ENCODE measurements at regions not wholly inside any gene's neighbourhood (a gene's known extent, or its start where the extent isn't known, plus 50 kb on each side); places are given as distances from the start of the nearest gene placed in this dataset.

DNA sequence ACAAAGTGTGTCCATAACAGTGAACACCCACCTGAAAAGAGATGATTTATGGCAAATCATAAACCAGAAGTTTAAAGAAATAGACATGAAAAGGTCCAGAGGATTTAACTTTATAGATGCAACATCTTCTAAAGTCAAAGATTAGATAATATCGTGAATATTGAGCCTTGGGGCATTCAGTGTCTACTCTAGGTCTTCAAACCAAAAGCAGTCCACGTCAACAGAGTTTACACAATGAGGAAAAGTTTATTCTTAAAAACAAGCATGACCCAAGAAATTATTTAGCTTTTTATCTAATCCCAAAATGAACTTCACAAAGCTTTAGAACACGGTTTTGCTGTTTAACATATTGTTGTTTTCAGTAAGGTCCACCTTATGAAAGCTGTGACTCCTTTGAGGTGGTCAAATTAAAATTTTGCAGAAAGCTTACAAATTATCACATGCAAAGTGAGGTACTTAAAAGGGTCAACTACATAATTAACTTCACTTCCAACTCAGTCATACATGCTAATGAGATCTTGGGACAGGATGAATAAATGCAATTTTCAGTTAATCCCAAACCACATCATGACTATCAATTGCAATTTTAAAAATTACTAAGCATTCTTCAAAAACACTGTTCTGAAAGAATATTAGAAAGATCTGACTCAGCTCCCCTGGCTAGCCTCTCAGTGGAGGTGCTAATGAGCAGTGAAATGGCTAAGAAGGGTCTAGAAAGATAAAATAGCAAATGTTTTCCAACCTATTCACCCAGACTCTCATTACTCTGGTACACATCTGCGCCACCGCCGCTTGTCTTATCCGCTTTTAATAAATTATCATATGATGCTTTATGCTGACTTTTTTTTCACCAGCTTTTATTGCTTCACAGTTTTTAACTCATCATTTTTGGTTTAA, 92.4 kb upstream of the WDR17 start:
- Histone ChIP-seq H3K27ac (ENCODE audit: low read length) (no peak overlapping the region), H3K27me3 (ENCODE audit: control insufficient read depth, insufficient read depth, low read length) (no peaks in the 10 kb centered on the region), H3K36me3 (ENCODE audit: control insufficient read depth, insufficient read depth, low read length) (no peaks in the 10 kb centered on the region), H3K9me3 (replicated peaks; ENCODE audit: control insufficient read depth, low read depth, low read length) (no peaks in the 10 kb centered on the region), H3K4me1 (ENCODE audit: control insufficient read depth, insufficient read depth, low read length) (no peaks in the 10 kb centered on the region), H3K4me3 (ENCODE audit: low read length) (no peak overlapping the region)
- DNase-seq = no peak
- WGBS (ENCODE audit: insufficient coverage) = no CpG with 5 or more reads among the region's 7 CpGs

DNA sequence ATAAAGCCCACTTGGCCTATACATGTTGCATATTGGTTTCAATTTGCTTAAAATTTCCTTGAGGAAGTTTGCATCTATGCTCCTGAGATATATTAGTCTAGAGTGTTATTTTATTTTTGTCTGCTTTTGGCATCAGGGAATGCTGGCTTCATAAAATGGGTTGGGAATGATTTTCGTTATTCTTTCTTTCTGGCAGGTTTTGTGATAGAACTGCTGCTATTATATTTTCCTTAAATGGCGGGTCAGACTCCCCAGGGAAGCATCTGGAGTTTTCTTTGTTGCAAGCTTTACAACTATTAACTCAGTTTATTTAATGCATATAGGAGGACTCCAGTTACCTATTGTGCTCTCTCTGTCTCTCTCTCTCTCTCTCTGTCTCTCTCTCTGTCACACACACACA, 82.0 kb upstream of the WDR17 start:
- peak; percentile 64 for DNase-seq
- no peaks in the 10 kb centered on the region for H3K27me3 ChIP-seq (ENCODE audit: control insufficient read depth, insufficient read depth, low read length)
- WGBS (ENCODE audit: insufficient coverage) = no CpG with 5 or more reads among the region's 2 CpGs

DNA sequence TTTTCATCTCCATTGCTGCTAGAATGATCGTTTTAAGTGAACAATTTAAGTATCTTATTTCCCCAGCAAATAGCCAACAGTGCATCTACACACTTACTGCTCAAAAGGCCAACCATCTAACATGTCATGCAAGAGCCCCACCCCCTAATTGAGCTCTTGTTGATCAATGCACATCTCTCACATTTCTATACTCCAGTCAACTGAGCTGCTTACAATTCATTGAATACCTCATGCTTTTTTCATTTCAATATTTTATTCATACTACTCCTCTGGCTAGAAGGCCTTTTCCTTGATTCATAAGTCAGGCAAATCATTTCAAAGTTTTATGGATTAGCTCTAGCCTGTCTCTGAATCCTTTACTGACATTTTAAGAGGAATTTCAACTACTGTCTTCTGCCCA, 79.0 kb upstream of the WDR17 start:
- Histone ChIP-seq H3K27me3 (ENCODE audit: control insufficient read depth, insufficient read depth, low read length) (no peaks in the 10 kb centered on the region), H3K4me1 (ENCODE audit: control insufficient read depth, insufficient read depth, low read length) (no peaks in the 10 kb centered on the region), H3K36me3 (ENCODE audit: control insufficient read depth, insufficient read depth, low read length) (no peaks in the 10 kb centered on the region), H3K27ac (ENCODE audit: low read length) (no peak overlapping the region), H3K4me3 (ENCODE audit: low read length) (no peak overlapping the region), H3K9me3 (replicated peaks; ENCODE audit: control insufficient read depth, low read depth, low read length) (no peaks in the 10 kb centered on the region)
- DNase-seq = no peak
- 100% methylated on average over 1 of the region's 1 CpG for WGBS (ENCODE audit: insufficient coverage)

More for the DNA sequence above, 82.0 kb upstream of the WDR17 start:
- Histone ChIP-seq H3K4me1 (ENCODE audit: control insufficient read depth, insufficient read depth, low read length) (no peaks in the 10 kb centered on the region), H3K9me3 (replicated peaks; ENCODE audit: control insufficient read depth, low read depth, low read length) (no peaks in the 10 kb centered on the region), H3K27ac (ENCODE audit: low read length) (no peak overlapping the region), H3K36me3 (ENCODE audit: control insufficient read depth, insufficient read depth, low read length) (no peaks in the 10 kb centered on the region), H3K4me3 (ENCODE audit: low read length) (no peak overlapping the region)

DNA sequence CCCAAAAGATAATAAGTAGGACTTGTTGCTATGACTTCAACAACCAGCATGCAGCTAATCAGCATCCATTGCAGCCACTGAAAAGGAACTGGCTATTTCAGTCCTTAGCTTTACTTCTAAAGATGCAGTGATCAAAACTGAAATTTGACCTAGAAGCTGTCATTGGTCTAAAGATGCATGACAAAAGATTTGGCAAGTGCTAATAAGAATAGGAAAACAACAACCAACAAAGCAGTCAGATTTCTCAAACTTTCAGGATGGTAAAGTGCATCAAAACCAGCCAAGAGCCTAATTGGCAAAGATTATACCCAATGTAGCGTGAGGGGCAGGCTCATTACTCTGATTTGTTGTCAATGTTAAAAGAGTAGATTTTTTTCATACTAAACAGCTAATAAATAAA, 77.1 kb upstream of the WDR17 start:
- no peak overlapping the region for H3K4me3 ChIP-seq (ENCODE audit: low read length)
- no peaks in the 10 kb centered on the region for H3K27me3 ChIP-seq (ENCODE audit: control insufficient read depth, insufficient read depth, low read length)
- no CpG with 5 or more reads among the region's 1 CpG for WGBS (ENCODE audit: insufficient coverage)
- H3K27ac ChIP-seq (ENCODE audit: low read length) = no peak overlapping the region
- no peaks in the 10 kb centered on the region for H3K4me1 ChIP-seq (ENCODE audit: control insufficient read depth, insufficient read depth, low read length)
- no peaks in the 10 kb centered on the region for H3K9me3 ChIP-seq (replicated peaks; ENCODE audit: control insufficient read depth, low read depth, low read length)
- no peaks in the 10 kb centered on the region for H3K36me3 ChIP-seq (ENCODE audit: control insufficient read depth, insufficient read depth, low read length)
- DNase-seq = no peak

DNA sequence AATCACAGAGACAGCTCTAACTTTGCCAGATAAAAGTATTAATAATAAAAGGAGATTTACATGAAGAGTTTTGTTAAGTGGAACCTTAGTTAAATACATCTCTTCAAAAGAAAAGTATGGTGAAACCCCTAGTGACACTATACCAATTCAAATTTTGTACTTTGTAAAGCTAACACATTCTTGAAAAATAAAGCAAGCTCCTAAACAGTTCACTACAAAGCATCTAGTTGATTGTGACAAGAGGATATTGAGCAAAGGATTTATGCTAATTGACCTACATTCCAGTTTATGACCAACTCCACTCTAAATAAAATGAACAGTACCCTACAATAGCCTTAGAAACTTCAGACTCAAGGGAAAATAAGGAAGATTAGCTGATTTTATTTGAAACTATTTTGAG, 69.4 kb upstream of the WDR17 start:
- no peaks in the 10 kb centered on the region for H3K9me3 ChIP-seq (replicated peaks; ENCODE audit: control insufficient read depth, low read depth, low read length)
- H3K4me3 ChIP-seq (ENCODE audit: low read length) = no peak overlapping the region
- no peak for DNase-seq

DNA sequence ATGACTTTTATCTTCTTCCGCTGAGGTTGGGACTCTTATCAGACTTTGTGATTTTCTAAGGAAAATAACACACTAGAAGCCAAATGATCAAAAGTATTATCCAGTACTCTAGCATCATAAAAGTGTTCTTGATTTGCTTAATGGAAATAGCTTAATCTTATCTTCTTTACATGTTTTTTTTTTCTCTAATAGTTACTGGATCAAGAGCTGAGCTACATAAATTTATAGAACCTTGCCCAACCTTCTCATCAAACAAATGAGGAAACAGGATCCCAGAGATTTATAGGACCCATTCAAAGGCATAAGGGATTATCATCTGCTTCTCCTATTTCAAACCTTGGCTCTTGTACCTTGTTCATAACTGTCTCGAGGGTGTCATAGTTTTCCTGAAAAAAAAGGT, 68.3 kb upstream of the WDR17 start:
- no peaks in the 10 kb centered on the region for H3K9me3 ChIP-seq (replicated peaks; ENCODE audit: control insufficient read depth, low read depth, low read length)
- peaks cover 6% of the 10 kb centered on the region for H3K4me1 ChIP-seq (ENCODE audit: control insufficient read depth, insufficient read depth, low read length)
- WGBS (ENCODE audit: insufficient coverage) = no CpG with 5 or more reads among the region's 2 CpGs
- peaks cover 13% of the 10 kb centered on the region for H3K27me3 ChIP-seq (ENCODE audit: control insufficient read depth, insufficient read depth, low read length)
- DNase-seq = no peak
- no peak overlapping the region for H3K4me3 ChIP-seq (ENCODE audit: low read length)
- no peaks in the 10 kb centered on the region for H3K36me3 ChIP-seq (ENCODE audit: control insufficient read depth, insufficient read depth, low read length)
- H3K27ac ChIP-seq (ENCODE audit: low read length) = no peak overlapping the region

More for the DNA sequence above, 69.4 kb upstream of the WDR17 start:
- H3K27ac ChIP-seq (ENCODE audit: low read length) = no peak overlapping the region
- peaks cover 3% of the 10 kb centered on the region for H3K27me3 ChIP-seq (ENCODE audit: control insufficient read depth, insufficient read depth, low read length)
- H3K4me1 ChIP-seq (ENCODE audit: control insufficient read depth, insufficient read depth, low read length) = peaks cover 2% of the 10 kb centered on the region
- H3K36me3 ChIP-seq (ENCODE audit: control insufficient read depth, insufficient read depth, low read length) = no peaks in the 10 kb centered on the region

DNA sequence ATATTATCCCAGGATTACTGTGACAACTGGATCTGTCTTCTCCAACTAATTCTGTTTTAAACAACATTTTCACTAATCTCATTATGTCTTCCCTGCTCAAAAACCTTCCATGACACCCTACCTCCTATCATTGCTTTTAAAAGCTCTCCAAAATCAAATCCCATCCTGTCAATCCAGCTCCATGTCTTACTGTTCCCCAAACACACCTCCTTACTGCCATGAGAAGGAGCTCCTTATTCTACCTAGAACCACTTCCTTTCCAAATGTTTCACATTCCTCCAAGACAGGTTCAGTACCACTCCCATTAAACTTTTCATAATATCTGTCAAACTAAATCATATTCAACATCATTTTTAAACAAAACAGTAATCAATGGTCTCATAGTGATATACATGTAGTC, 66.9 kb upstream of the WDR17 start:
- Histone ChIP-seq H3K9me3 (replicated peaks; ENCODE audit: control insufficient read depth, low read depth, low read length) (no peaks in the 10 kb centered on the region), H3K36me3 (ENCODE audit: control insufficient read depth, insufficient read depth, low read length) (no peaks in the 10 kb centered on the region), H3K4me3 (ENCODE audit: low read length) (no peak overlapping the region), H3K4me1 (ENCODE audit: control insufficient read depth, insufficient read depth, low read length) (peaks cover 8% of the 10 kb centered on the region), H3K27me3 (ENCODE audit: control insufficient read depth, insufficient read depth, low read length) (peaks cover 14% of the 10 kb centered on the region), H3K27ac (ENCODE audit: low read length) (no peak overlapping the region)
- no peak for DNase-seq

DNA sequence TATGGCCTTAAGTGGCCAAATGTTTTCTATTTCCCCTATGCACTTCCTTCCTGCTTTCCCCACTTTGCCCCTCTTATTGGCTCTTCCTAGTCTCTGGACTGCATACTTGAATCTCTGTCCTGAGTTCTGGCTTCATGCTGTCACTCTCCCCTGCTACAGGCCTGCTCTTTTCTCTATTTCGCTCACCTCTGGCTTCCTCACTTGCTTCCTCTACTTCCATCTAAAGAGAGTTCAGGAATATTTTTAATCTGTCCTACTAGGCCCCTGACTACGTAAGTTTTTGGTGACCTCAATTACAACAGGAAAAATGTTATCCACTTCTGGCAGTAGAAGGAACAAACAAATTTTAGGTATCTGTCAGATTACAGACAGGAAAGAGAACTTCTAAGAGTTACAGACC, 65.7 kb upstream of the WDR17 start:
- no peak overlapping the region for H3K27ac ChIP-seq (ENCODE audit: low read length)
- no peak for DNase-seq
- no peaks in the 10 kb centered on the region for H3K36me3 ChIP-seq (ENCODE audit: control insufficient read depth, insufficient read depth, low read length)
- peaks cover 8% of the 10 kb centered on the region for H3K4me1 ChIP-seq (ENCODE audit: control insufficient read depth, insufficient read depth, low read length)
- peaks cover 14% of the 10 kb centered on the region for H3K27me3 ChIP-seq (ENCODE audit: control insufficient read depth, insufficient read depth, low read length)
- H3K4me3 ChIP-seq (ENCODE audit: low read length) = no peak overlapping the region
- no peaks in the 10 kb centered on the region for H3K9me3 ChIP-seq (replicated peaks; ENCODE audit: control insufficient read depth, low read depth, low read length)
- WGBS (ENCODE audit: insufficient coverage) = no CpG with 5 or more reads among the region's 2 CpGs

DNA sequence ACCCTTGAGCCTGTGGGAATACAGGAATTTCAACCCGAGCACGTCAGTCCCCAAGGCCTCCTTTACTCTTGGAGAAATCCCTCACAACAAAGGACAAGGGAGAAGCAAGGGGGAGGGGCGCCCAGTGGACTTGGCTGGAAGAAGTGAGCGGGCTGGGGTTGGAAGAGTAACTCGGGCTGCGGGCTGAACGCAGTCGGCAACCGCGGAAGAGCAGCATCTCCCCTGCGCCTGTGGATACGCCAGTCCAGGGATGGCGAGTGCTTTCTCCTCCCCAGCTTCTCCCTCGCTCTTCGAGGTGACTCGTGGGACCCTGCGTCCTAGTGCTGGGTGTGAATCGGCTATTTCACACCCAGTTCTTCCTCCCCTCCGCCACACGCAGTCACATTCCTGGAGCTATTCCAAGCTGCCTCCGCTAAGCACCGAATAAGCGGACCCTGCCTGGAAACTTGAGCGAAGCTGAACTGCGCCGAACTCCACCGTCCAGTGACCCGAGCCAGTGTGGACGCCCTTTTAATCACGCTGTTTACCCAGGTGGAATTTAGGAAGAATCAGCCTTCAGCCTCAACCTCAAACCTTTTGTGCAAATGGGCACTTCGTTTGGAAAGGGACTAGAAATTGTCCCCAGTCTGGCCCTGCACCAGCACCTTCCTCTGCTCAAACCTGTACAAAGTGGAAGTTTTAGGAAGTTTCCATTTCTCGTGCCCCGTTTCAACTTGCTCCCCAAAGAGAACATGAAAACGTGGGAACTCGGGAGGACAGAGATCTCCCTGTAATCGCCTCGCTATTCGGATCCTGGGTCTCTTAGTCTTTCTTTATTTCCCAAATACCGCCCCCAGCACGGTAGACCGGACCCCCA, 64.3 kb upstream of the WDR17 start:
- H3K27me3 ChIP-seq (ENCODE audit: control insufficient read depth, insufficient read depth, low read length) = peaks cover 14% of the 10 kb centered on the region
- H3K36me3 ChIP-seq (ENCODE audit: control insufficient read depth, insufficient read depth, low read length) = no peaks in the 10 kb centered on the region
- WGBS (ENCODE audit: insufficient coverage) = 0% methylated on average over 31 of the region's 41 CpGs
- H3K27ac ChIP-seq (ENCODE audit: low read length) = no peak overlapping the region
- DNase-seq = peak; percentile 51
- H3K9me3 ChIP-seq (replicated peaks; ENCODE audit: control insufficient read depth, low read depth, low read length) = no peaks in the 10 kb centered on the region
- H3K4me1 ChIP-seq (ENCODE audit: control insufficient read depth, insufficient read depth, low read length) = peaks cover 8% of the 10 kb centered on the region
- H3K4me3 ChIP-seq (ENCODE audit: low read length) = peak overlapping the region; percentile 51

DNA sequence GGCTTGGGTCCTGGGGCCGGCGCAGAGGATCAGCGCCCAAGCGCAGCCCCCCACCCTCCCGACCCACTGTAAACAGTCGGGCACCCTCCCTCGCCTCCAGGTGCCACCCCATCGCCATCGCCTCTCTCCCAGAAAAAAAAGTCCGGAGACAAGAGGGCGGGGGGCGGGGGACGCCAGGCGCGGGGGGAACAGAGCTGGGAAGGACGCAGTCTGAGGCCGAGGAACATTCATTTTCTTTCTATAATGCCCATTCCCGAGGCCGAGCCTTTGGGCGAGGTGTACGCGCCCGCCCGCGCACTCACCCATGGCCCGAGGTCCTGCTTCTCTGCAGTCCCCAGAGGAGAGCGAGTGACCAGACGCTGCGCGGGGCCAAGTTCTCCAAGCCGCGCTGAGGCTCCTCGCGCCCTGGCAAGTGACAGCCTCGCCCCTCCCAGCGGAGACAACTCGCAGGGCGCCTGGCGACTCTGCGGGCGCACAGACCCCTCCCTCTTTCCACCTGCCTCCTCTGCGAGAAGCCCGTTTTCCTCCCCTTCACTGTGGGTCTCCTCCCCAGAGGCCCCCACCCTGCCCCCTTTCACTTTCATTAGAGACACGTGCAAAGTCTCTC, 63.5 kb upstream of the WDR17 start:
- WGBS (ENCODE audit: insufficient coverage) = under 1% methylated on average over 39 of the region's 44 CpGs
- H3K4me3 ChIP-seq (ENCODE audit: low read length) = peak overlapping the region; percentile 51
- peaks cover 14% of the 10 kb centered on the region for H3K27me3 ChIP-seq (ENCODE audit: control insufficient read depth, insufficient read depth, low read length)
- peak; percentile 24 for DNase-seq
- no peaks in the 10 kb centered on the region for H3K9me3 ChIP-seq (replicated peaks; ENCODE audit: control insufficient read depth, low read depth, low read length)
- H3K4me1 ChIP-seq (ENCODE audit: control insufficient read depth, insufficient read depth, low read length) = peaks cover 8% of the 10 kb centered on the region
- no peak overlapping the region for H3K27ac ChIP-seq (ENCODE audit: low read length)
- no peaks in the 10 kb centered on the region for H3K36me3 ChIP-seq (ENCODE audit: control insufficient read depth, insufficient read depth, low read length)
